IMR-90 (cell line): ENCODE measurements at regions not wholly inside any gene's neighbourhood (a gene's known extent, or its start where the extent isn't known, plus 50 kb on each side); places are given as distances from the start of the nearest gene placed in this dataset.

Experiments used
- ATAC-seq: fragments of 200-7000 bp; cut with Tn5 transposase; 2 replicates; pipeline ENCODE4 v1.9.1; 2020; ENCODE audit warnings: low read depth, mild to moderate bottlenecking, moderate library complexity
- BruUV-seq: library from RNA; stranded (reverse); fragments of 400-500 nt; replicated peaks from 2 replicates; lab custom pipeline; 2021; lab: Mats Ljungman, UMichigan
- CTCF ChIA-PET: fragments of 300-600 bp; formaldehyde crosslinking; extraction: SDS; loops from one replicate; lab custom pipeline; 2021; ENCODE audit warnings: antibody characterized with exemption; lab: Yijun Ruan, JAX
- POLR2A ChIA-PET: fragments of 300-600 bp; sonication (Branson Sonifier 250); formaldehyde crosslinking; loops from one replicate; lab custom pipeline; 2022; ENCODE audit warnings: antibody characterized with exemption; ENCODE audit not compliant: unreplicated experiment; lab: Charles Lee
- DNase-seq: peaks from one replicate; pipeline ENCODE4 v3.0.0; 2013
- H2AFZ ChIP-seq: replicated peaks from 2 replicates; pipeline ENCODE3; 2013; ENCODE audit warnings: low read length, mild to moderate bottlenecking; ENCODE audit not compliant: poor library complexity
- H2AK5ac ChIP-seq: 2 replicates; pipeline ENCODE4 v1.6.1; 2013; ENCODE audit warnings: low read depth, low read length, inconsistent platforms
- H2AK9ac ChIP-seq: replicated peaks from 2 replicates; pipeline ENCODE3; 2013; ENCODE audit warnings: mild to moderate bottlenecking, low read depth, low read length, moderate library complexity; ENCODE audit not compliant: poor library complexity
- H2BK120ac ChIP-seq: 2 replicates; pipeline ENCODE4 v1.6.1; 2013; ENCODE audit warnings: low read depth, low read length, inconsistent platforms
- H2BK15ac ChIP-seq: 3 replicates; pipeline ENCODE4 v1.6.1; 2013; ENCODE audit warnings: low read depth, low read length, inconsistent platforms
- H2BK20ac ChIP-seq: 2 replicates; pipeline ENCODE4 v1.6.1; 2013; ENCODE audit warnings: low read depth, mild to moderate bottlenecking, inconsistent platforms, low read length, moderate library complexity
- H2BK5ac ChIP-seq: 2 replicates; pipeline ENCODE4 v1.6.1; 2013; ENCODE audit warnings: mild to moderate bottlenecking, low read depth, low read length, inconsistent platforms; ENCODE audit not compliant: poor library complexity, severe bottlenecking
- H3K14ac ChIP-seq: replicated peaks from 2 replicates; pipeline ENCODE4 v1.6.1; 2013; ENCODE audit warnings: low read depth, low read length, inconsistent platforms
- H3K18ac ChIP-seq: 2 replicates; pipeline ENCODE4 v1.6.1; 2013; ENCODE audit warnings: low read depth, low read length, control low read depth
- H3K23ac ChIP-seq: 2 replicates; pipeline ENCODE4 v1.6.1; 2013; ENCODE audit warnings: low read depth, low read length, inconsistent platforms
- H3K27ac ChIP-seq: 2 replicates; pipeline ENCODE4 v1.5.1; 2013; ENCODE audit warnings: mild to moderate bottlenecking, control low read depth, low read length; ENCODE audit not compliant: insufficient read depth
- H3K27me3 ChIP-seq: 2 replicates; pipeline ENCODE4 v1.6.1; 2013; ENCODE audit warnings: low read length; ENCODE audit not compliant: control insufficient read depth, insufficient read depth
- H3K36me3 ChIP-seq: 2 replicates; pipeline ENCODE4 v1.6.1; 2013; ENCODE audit warnings: low read length, mixed read lengths; ENCODE audit not compliant: control insufficient read depth, insufficient read depth
- H3K4ac ChIP-seq: 2 replicates; pipeline ENCODE4 v1.6.1; 2013; ENCODE audit warnings: low read depth, low read length, inconsistent platforms
- H3K4me1 ChIP-seq: 2 replicates; pipeline ENCODE4 v1.6.1; 2013; ENCODE audit warnings: low read length, mixed read lengths; ENCODE audit not compliant: control insufficient read depth, insufficient read depth
- H3K4me2 ChIP-seq: 2 replicates; pipeline ENCODE4 v1.6.1; 2013; ENCODE audit warnings: low read depth, mild to moderate bottlenecking, control low read depth, low read length, moderate library complexity
- H3K4me3 ChIP-seq: 2 replicates; pipeline ENCODE4 v1.5.1; 2013; ENCODE audit warnings: low read depth, mild to moderate bottlenecking, control low read depth, low read length, moderate library complexity; ENCODE audit not compliant: insufficient read depth
- H3K56ac ChIP-seq: 2 replicates; pipeline ENCODE4 v1.6.1; 2013; ENCODE audit warnings: low read length, inconsistent platforms; ENCODE audit not compliant: insufficient read depth; ENCODE audit errors: extremely low read depth
- H3K79me1 ChIP-seq, 2 experiments: 2 replicates each; pipeline ENCODE4 v1.6.1; 2013; ENCODE audit warnings: low read length in 2 of 2, inconsistent platforms in 1 of 2, low read depth in 1 of 2
- H3K9ac ChIP-seq: 2 replicates; pipeline ENCODE4 v1.6.1; 2013; ENCODE audit warnings: low read depth, low read length, control low read depth
- H3K9me1 ChIP-seq: 2 replicates; pipeline ENCODE4 v1.6.1; 2013; ENCODE audit warnings: low read length, inconsistent platforms; ENCODE audit not compliant: insufficient read depth
- H3K9me3 ChIP-seq: 2 replicates; pipeline ENCODE4 v1.6.1; 2013; ENCODE audit warnings: low read length; ENCODE audit not compliant: control insufficient read depth, insufficient read depth
- H4K20me1 ChIP-seq: 2 replicates; pipeline ENCODE4 v1.6.1; 2013; ENCODE audit warnings: low read length, inconsistent platforms; ENCODE audit not compliant: insufficient read depth
- H4K5ac ChIP-seq: 2 replicates; pipeline ENCODE4 v1.6.1; 2013; ENCODE audit warnings: mild to moderate bottlenecking, low read depth, low read length, control low read depth
- H4K8ac ChIP-seq, 2 experiments: 2 replicates each; pipeline ENCODE4 v1.6.1; 2013; ENCODE audit warnings: low read depth in 2 of 2, low read length in 2 of 2, control low read depth in 1 of 2, inconsistent platforms in 1 of 2
- H4K91ac ChIP-seq: 2 replicates; pipeline ENCODE4 v1.6.1; 2013; ENCODE audit warnings: low read depth, low read length, inconsistent platforms; ENCODE audit not compliant: insufficient read depth
- FOS ChIP-seq: fragments of 150-350 bp; IDR thresholded peaks from 2 replicates; pipeline ENCODE4 v1.6.1; 2016; ENCODE audit warnings: low read depth, low read length
- MAFK ChIP-seq: IDR thresholded peaks from 2 replicates; pipeline ENCODE4 v1.6.1; 2012; ENCODE audit warnings: low read depth, low read length, improper control_type of control experiment
- MXI1 ChIP-seq: IDR thresholded peaks from 2 replicates; pipeline ENCODE4 v1.6.1; 2012; ENCODE audit warnings: low read depth, mild to moderate bottlenecking, low read length, moderate library complexity, borderline replicate concordance
- POLR2A ChIP-seq: IDR thresholded peaks from 2 replicates; pipeline ENCODE4 v1.6.1; 2012; ENCODE audit warnings: mild to moderate bottlenecking, low read depth, low read length
- RCOR1 ChIP-seq: IDR thresholded peaks from 2 replicates; pipeline ENCODE4 v1.6.1; 2012; ENCODE audit warnings: mild to moderate bottlenecking, low read length, improper control_type of control experiment; ENCODE audit not compliant: insufficient replicate concordance
- RFX5 ChIP-seq: IDR thresholded peaks from 2 replicates; pipeline ENCODE4 v1.8.0; 2012; ENCODE audit warnings: low read depth, mild to moderate bottlenecking, low read length, moderate library complexity
- SMC3 ChIP-seq: fragments of 150-350 bp; IDR thresholded peaks from 2 replicates; pipeline ENCODE4 v1.6.1; 2016; ENCODE audit warnings: low read depth, mild to moderate bottlenecking, antibody characterized with exemption, low read length, moderate library complexity
- USF2 ChIP-seq: fragments of 150-350 bp; IDR thresholded peaks from 2 replicates; pipeline ENCODE4 v1.6.1; 2017; ENCODE audit warnings: mild to moderate bottlenecking, antibody characterized with exemption, low read length, low read depth
- WGBS, 2 experiments: methylation state at CpG; one replicate each; pipeline versions ENCODE4 v1.1.5 to v1.1.7; 2013; ENCODE audit warnings: missing lambda C conversion rate in 2 of 2; ENCODE audit not compliant: insufficient read length in 1 of 2; ENCODE audit errors: extremely low coverage in 2 of 2; 5-methylcytosine and 5-hydroxymethylcytosine counted together
- dilution Hi-C: fragments of 300-500 bp; cut with HindIII; formaldehyde crosslinking; loops from one replicate; pipeline ENCODE4 v1.14.3; 2018; ENCODE audit warnings: low sequenced_read_pairs; ENCODE audit not compliant: unreplicated experiment
- in situ Hi-C: fragments of 300-500 bp; cut with MboI; formaldehyde crosslinking; loops from 3 replicates; pipeline ENCODE4 v1.14.3; 2019; ENCODE audit warnings: low sequenced_read_pairs, inconsistent platforms, mixed read lengths
- intact Hi-C: fragments of 100-400 bp; cut with micrococcal nuclease; formaldehyde crosslinking; loops from 2 replicates; pipeline ENCODE4 v1.10.0; 2022

- dilution Hi-C loops: no loop called here
- ATAC-seq: no peak
Measured at GRCh38 chr16:26735521-26735920, 331.2 kb upstream of the C16orf82 start.

More at GRCh38 chr16:26735521-26735920, 331.2 kb upstream of the C16orf82 start:
- H3K27me3 ChIP-seq: no peaks in the 10 kb centered on the region
- no peak overlapping the region for H3K23ac ChIP-seq
- no peaks in the 10 kb centered on the region for H3K36me3 ChIP-seq
- no peak overlapping the region for H3K4ac ChIP-seq
- WGBS, 2 experiments: 79% methylated on average over 3 of the region's 3 CpGs; no CpG with 5 or more reads in 1 of the 2 experiments
- no peak overlapping the region for H3K18ac ChIP-seq
- no peaks in the 10 kb centered on the region for H3K4me1 ChIP-seq
- ChIA-PET CTCF (no interaction called here), POLR2A (no interaction called here)
- H3K9me3 ChIP-seq: no peaks in the 10 kb centered on the region; the same call in 1 of the 2 replicates
- H2AFZ ChIP-seq: no peak overlapping the region
- no peak for TF ChIP-seq USF2
- TF ChIP-seq SMC3: no peak
- TF ChIP-seq MXI1: no peak
- no peak for TF ChIP-seq POLR2A
- TF ChIP-seq MAFK: no peak
- TF ChIP-seq RFX5: no peak
- no peak for TF ChIP-seq FOS
- TF ChIP-seq RCOR1: no peak
- no peak overlapping the region for H3K27ac ChIP-seq
- no peak overlapping the region for H3K56ac ChIP-seq
- H3K9ac ChIP-seq: no peak overlapping the region
- no peak overlapping the region for H4K5ac ChIP-seq
- no peak overlapping the region for H3K14ac ChIP-seq
- no peaks in the 10 kb centered on the region for H3K9me1 ChIP-seq
- no peaks in the 10 kb centered on the region for H3K79me1 ChIP-seq
- in situ Hi-C loops (no loop called here), intact Hi-C loops (no loop called here)
- no peak overlapping the region for H3K4me3 ChIP-seq
- DNase-seq: no peak
- H2BK120ac ChIP-seq: no peak overlapping the region
- H3K4me2 ChIP-seq: no peak overlapping the region
- H4K8ac ChIP-seq: no peak overlapping the region
- H2BK15ac ChIP-seq: no peak overlapping the region
- no peak overlapping the region for H4K91ac ChIP-seq
- BruUV-seq: no TSS peak
- no peak overlapping the region for H2BK20ac ChIP-seq
- no peak overlapping the region for H2AK5ac ChIP-seq
- no peak overlapping the region for H2BK5ac ChIP-seq
- H2AK9ac ChIP-seq: no peak overlapping the region
- no peaks in the 10 kb centered on the region for H4K20me1 ChIP-seq
